HepG2 (cell line): ENCODE measurements at regions not wholly inside any gene's neighbourhood (a gene's known extent, or its start where the extent isn't known, plus 50 kb on each side); places are given as distances from the start of the nearest gene placed in this dataset.

Experiments
- ATAC-seq: fragments of 200-7000 bp; cut with Tn5 transposase; 3 replicates; pipeline ENCODE4 v1.9.1; 2020; ENCODE audit warnings: mild to moderate bottlenecking, moderate library complexity
- BruUV-seq: library from RNA; stranded (reverse); fragments of 400-500 nt; replicated peaks from 2 replicates; lab custom pipeline; 2021; lab: Mats Ljungman, UMichigan
- CTCF ChIA-PET: fragments of 300-600 bp; formaldehyde crosslinking; extraction: SDS; loops from one replicate; lab custom pipeline; 2021; ENCODE audit warnings: low total read pairs, inconsistent platforms, low intra/inter-chr PET ratio; lab: Yijun Ruan, JAX
- POLR2A ChIA-PET: fragments of 350-600 bp; sonication (Branson Sonifier 250); formaldehyde crosslinking; loops from one replicate; lab custom pipeline; 2020; ENCODE audit warnings: antibody characterized with exemption, inconsistent platforms; lab: Yijun Ruan, JAX
- DNase-seq: peaks from one replicate; pipeline ENCODE4 v3.0.0-alpha.2; 2015; ENCODE audit warnings: low spot score
- FAIRE-seq: peaks from 3 replicates; lab custom pipeline; 2011; peaks lifted over from hg19 to GRCh38; lab: Jason Lieb, UNC
- H2AFZ ChIP-seq: one replicate; pipeline ENCODE4 v1.6.1; 2011; ENCODE audit warnings: low read length, inconsistent platforms
- H3K27ac ChIP-seq: fragments of 300-600 bp; 3 replicates; pipeline ENCODE4 v1.8.0; 2011; ENCODE audit warnings: mixed run types, mild to moderate bottlenecking, mixed read lengths, low read length, inconsistent platforms; ENCODE audit not compliant: insufficient read depth; ENCODE audit errors: extremely low read length
- H3K27me3 ChIP-seq, 2 experiments: fragments of 200-600 bp in 1 of 2; 2 replicates in 1 of 2; 3 replicates in 1 of 2; pipeline versions ENCODE4 v1.6.0 to v1.8.0; 2011; ENCODE audit warnings: low read length in 2 of 2, mild to moderate bottlenecking in 2 of 2, moderate library complexity in 2 of 2, inconsistent platforms in 1 of 2; ENCODE audit not compliant: insufficient read depth in 2 of 2, control insufficient read depth in 1 of 2
- H3K36me3 ChIP-seq, 2 experiments: fragments of 200-600 bp in 1 of 2; replicated peaks in 1 of 2; 2 replicates in 1 of 2; 3 replicates in 1 of 2; pipeline versions ENCODE4 v1.5.1 to v1.8.0; 2011; ENCODE audit warnings: low read length in 2 of 2, inconsistent platforms in 1 of 2; ENCODE audit not compliant: insufficient read depth in 2 of 2, control insufficient read depth in 1 of 2
- H3K4me1 ChIP-seq: 2 replicates; pipeline ENCODE4 v1.5.1; 2012; ENCODE audit warnings: low read length, inconsistent platforms; ENCODE audit not compliant: insufficient read depth
- H3K4me2 ChIP-seq: 2 replicates; pipeline ENCODE4 v1.6.0; 2011; ENCODE audit warnings: low read depth, low read length, inconsistent platforms
- H3K4me3 ChIP-seq, 3 experiments: fragments of 200-600 bp in 1 of 3; sonication (generic), shearing (Covaris generic) in 1 of 3; replicated peaks in 1 of 3; 2 replicates each; pipeline ENCODE4 v1.5.1; 2011 to 2016; ENCODE audit warnings: low read length in 3 of 3, inconsistent platforms in 2 of 3, low read depth in 2 of 3, mild to moderate bottlenecking in 2 of 3, control low read depth in 1 of 3, mixed read lengths in 1 of 3; ENCODE audit not compliant: insufficient read depth in 1 of 3
- H3K79me2 ChIP-seq: one replicate; pipeline ENCODE4 v1.6.1; 2011; ENCODE audit warnings: low read length, inconsistent platforms; ENCODE audit not compliant: insufficient read depth
- H3K9ac ChIP-seq: 2 replicates; pipeline ENCODE4 v1.6.0; 2011; ENCODE audit warnings: mild to moderate bottlenecking, low read depth, low read length, inconsistent platforms; ENCODE audit not compliant: insufficient read depth
- H3K9me3 ChIP-seq: 2 replicates; pipeline ENCODE4 v1.5.1; 2012; ENCODE audit warnings: mild to moderate bottlenecking, low read length
- H4K20me1 ChIP-seq: 2 replicates; pipeline ENCODE4 v1.6.0; 2011; ENCODE audit warnings: inconsistent platforms, mild to moderate bottlenecking, low read length, moderate library complexity; ENCODE audit not compliant: insufficient read depth
- BCL6 ChIP-seq: IDR thresholded peaks from 2 replicates; pipeline ENCODE4 v1.6.1; 2016; ENCODE audit warnings: missing genetic modification reagents, missing compliant biosample characterization
- CHCHD3 ChIP-seq: sonication (generic); formaldehyde crosslinking; IDR thresholded peaks from 2 replicates; pipeline ENCODE4 v1.8.0; 2022; ENCODE audit warnings: mild to moderate bottlenecking, missing genetic modification reagents, moderate library complexity
- TFE3 ChIP-seq: IDR thresholded peaks from 2 replicates; pipeline ENCODE4 v1.6.1; 2016
- ZNF343 ChIP-seq: sonication (generic); formaldehyde crosslinking; IDR thresholded peaks from 2 replicates; pipeline ENCODE4 v1.4.0; 2020; ENCODE audit warnings: mild to moderate bottlenecking, missing genetic modification reagents
- ZNF713 ChIP-seq: sonication (generic); formaldehyde crosslinking; IDR thresholded peaks from 2 replicates; pipeline ENCODE4 v1.4.0; 2020; ENCODE audit warnings: mild to moderate bottlenecking, missing genetic modification reagents
- WGBS: methylation state at CpG from one replicate; pipeline ENCODE4 v1.1.6; 2017; ENCODE audit warnings: low lambda C conversion rate; 5-methylcytosine and 5-hydroxymethylcytosine counted together
- in situ Hi-C: cut with HindIII; loops from 2 replicates; pipeline ENCODE4 v1.10.0; 2017; ENCODE audit warnings: low pct_unique_long_range_greater_than_20kb; ENCODE audit not compliant: extremely low pct_ligation_motif_present
- intact Hi-C: fragments of 100-400 bp; cut with micrococcal nuclease; formaldehyde crosslinking; loops from one replicate; pipeline ENCODE4 v1.10.0; 2022; ENCODE audit not compliant: unreplicated experiment
- TF ChIP-seq, protein P1 (sequence below): sonication (generic); formaldehyde crosslinking; IDR thresholded peaks from 2 replicates; pipeline ENCODE4 v1.4.0; 2020; ENCODE audit warnings: missing genetic modification reagents

GRCh38 chr2:122022531-122022930 is 267.1 kb downstream of the TSN start:
- Histone ChIP-seq H3K36me3 (no peaks in the 10 kb centered on the region), H3K27me3 (peaks cover 3 to 17% of the 10 kb centered on the region in 2 experiments; a peak in 3 of 5 replicates), H3K9ac (no peak overlapping the region), H4K20me1 (no peaks in the 10 kb centered on the region), H2AFZ (no peak overlapping the region), H3K9me3 (no peaks in the 10 kb centered on the region), H3K79me2 (no peaks in the 10 kb centered on the region), H3K4me1 (no peaks in the 10 kb centered on the region), H3K4me3 (no peak overlapping the region), H3K4me2 (no peak overlapping the region), H3K27ac (no peak overlapping the region)
- intact Hi-C loops, result no loop called here
- no peak for FAIRE-seq
- in situ Hi-C loops, result no loop called here
- ChIA-PET CTCF (no interaction called here), POLR2A (no interaction called here)
- no peak for ATAC-seq
- 3% methylated on average over 3 of the region's 3 CpGs for WGBS
- TF ChIP-seq CHCHD3 (CRISPR knock-in tag) (no peak), ZNF713 (CRISPR knock-in tag) (no peak), TFE3 (CRISPR knock-in tag) (no peak), ZNF343 (CRISPR knock-in tag) (no peak), BCL6 (CRISPR knock-in tag) (no peak)
- TF ChIP-seq, protein P1, sequence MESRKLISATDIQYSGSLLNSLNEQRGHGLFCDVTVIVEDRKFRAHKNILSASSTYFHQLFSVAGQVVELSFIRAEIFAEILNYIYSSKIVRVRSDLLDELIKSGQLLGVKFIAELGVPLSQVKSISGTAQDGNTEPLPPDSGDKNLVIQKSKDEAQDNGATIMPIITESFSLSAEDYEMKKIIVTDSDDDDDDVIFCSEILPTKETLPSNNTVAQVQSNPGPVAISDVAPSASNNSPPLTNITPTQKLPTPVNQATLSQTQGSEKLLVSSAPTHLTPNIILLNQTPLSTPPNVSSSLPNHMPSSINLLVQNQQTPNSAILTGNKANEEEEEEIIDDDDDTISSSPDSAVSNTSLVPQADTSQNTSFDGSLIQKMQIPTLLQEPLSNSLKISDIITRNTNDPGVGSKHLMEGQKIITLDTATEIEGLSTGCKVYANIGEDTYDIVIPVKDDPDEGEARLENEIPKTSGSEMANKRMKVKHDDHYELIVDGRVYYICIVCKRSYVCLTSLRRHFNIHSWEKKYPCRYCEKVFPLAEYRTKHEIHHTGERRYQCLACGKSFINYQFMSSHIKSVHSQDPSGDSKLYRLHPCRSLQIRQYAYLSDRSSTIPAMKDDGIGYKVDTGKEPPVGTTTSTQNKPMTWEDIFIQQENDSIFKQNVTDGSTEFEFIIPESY, result no peak
- BruUV-seq, result no TSS peak
- no peak for DNase-seq
